Smooth muscle cell (in vitro differentiated cells): ENCODE measurements at regions not wholly inside any gene's neighbourhood (a gene's known extent, or its start where the extent isn't known, plus 50 kb on each side); places are given as distances from the start of the nearest gene placed in this dataset.

Experiments used
- DNase-seq: peaks from one replicate; lab custom pipeline; 2025; ENCODE audit not compliant: unreplicated experiment; lab: John Stamatoyannopoulos, UW
- H2AFZ ChIP-seq: fragments of 200-600 bp; sonication (generic); 2 replicates; pipeline ENCODE4 v1.6.0; 2016; ENCODE audit warnings: antibody characterized with exemption, low read depth, mild to moderate bottlenecking
- H3F3A ChIP-seq: fragments of 200-600 bp; sonication (generic); 2 replicates; pipeline ENCODE4 v1.6.0; 2017; ENCODE audit warnings: antibody characterized with exemption, low read depth
- H3K27ac ChIP-seq: fragments of 200-600 bp; sonication (generic); 2 replicates; pipeline ENCODE4 v1.5.1; 2016; ENCODE audit warnings: low read depth, mild to moderate bottlenecking
- H3K27me3 ChIP-seq: fragments of 200-600 bp; sonication (generic); 2 replicates; pipeline ENCODE4 v1.6.1; 2016; ENCODE audit warnings: low read depth, mild to moderate bottlenecking
- H3K36me3 ChIP-seq: fragments of 200-600 bp; sonication (generic); 2 replicates; pipeline ENCODE4 v1.5.1; 2016; ENCODE audit warnings: low read depth
- H3K4me1 ChIP-seq: fragments of 200-600 bp; sonication (generic); 2 replicates; pipeline ENCODE4 v1.5.1; 2016; ENCODE audit warnings: low read depth
- H3K4me2 ChIP-seq: fragments of 200-600 bp; sonication (generic); 2 replicates; pipeline ENCODE4 v1.6.0; 2016; ENCODE audit warnings: mild to moderate bottlenecking
- H3K4me3 ChIP-seq: fragments of 200-600 bp; sonication (generic); 2 replicates; pipeline ENCODE4 v1.5.1; 2016; ENCODE audit warnings: mild to moderate bottlenecking
- H3K79me2 ChIP-seq: fragments of 200-600 bp; sonication (generic); 2 replicates; pipeline ENCODE4 v1.6.0; 2016; ENCODE audit warnings: low read depth, mild to moderate bottlenecking
- H3K9ac ChIP-seq: fragments of 200-600 bp; sonication (generic); 2 replicates; pipeline ENCODE4 v1.6.0; 2016; ENCODE audit warnings: low read depth
- H3K9me3 ChIP-seq: fragments of 200-600 bp; sonication (generic); replicated peaks from 2 replicates; pipeline ENCODE4 v1.5.1; 2016; ENCODE audit warnings: low read depth
- H4K20me1 ChIP-seq: fragments of 200-600 bp; sonication (generic); 2 replicates; pipeline ENCODE4 v1.6.0; 2016; ENCODE audit warnings: low read depth
- WGBS: methylation state at CpG from one replicate; pipeline ENCODE4 v1.1.7; 2016; ENCODE audit warnings: low lambda C conversion rate; 5-methylcytosine and 5-hydroxymethylcytosine counted together
- TF ChIP-seq, protein P1 (sequence below): fragments of 200-600 bp; sonication (generic); IDR thresholded peaks from 2 replicates; pipeline ENCODE4 v1.5.1; 2017; ENCODE audit warnings: borderline replicate concordance, mild to moderate bottlenecking, antibody characterized with exemption; ENCODE audit not compliant: insufficient read depth, poor library complexity, severe bottlenecking

DNA sequence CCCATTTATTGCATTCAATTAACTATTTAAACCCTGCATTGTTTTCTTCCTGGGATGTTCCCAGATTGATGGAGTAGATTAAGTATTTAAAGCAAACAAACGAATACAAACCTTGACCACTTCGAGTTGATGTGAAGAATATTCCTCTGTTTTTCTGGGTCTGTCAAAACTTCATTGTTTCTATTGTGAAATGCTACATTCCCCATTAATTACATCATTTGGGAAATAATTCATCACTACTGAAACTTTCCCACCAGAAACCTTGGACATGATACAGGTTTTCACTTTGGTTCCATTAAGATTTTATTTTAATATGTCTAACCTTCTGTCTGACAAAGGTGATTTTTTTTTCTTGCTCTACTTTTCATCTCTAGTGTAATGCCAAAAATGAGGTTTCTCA, 365.1 kb upstream of the ETAA1 start:
- Histone ChIP-seq H4K20me1 (no peaks in the 10 kb centered on the region), H2AFZ (no peak overlapping the region), H3K4me3 (no peak overlapping the region), H3K4me2 (no peak overlapping the region), H3F3A (no peaks in the 10 kb centered on the region), H3K79me2 (no peaks in the 10 kb centered on the region), H3K9ac (no peak overlapping the region), H3K27me3 (no peaks in the 10 kb centered on the region), H3K27ac (no peak overlapping the region), H3K4me1 (no peaks in the 10 kb centered on the region), H3K36me3 (no peaks in the 10 kb centered on the region), H3K9me3 (no peaks in the 10 kb centered on the region)
- DNase-seq, result no peak
- TF ChIP-seq, protein P1, sequence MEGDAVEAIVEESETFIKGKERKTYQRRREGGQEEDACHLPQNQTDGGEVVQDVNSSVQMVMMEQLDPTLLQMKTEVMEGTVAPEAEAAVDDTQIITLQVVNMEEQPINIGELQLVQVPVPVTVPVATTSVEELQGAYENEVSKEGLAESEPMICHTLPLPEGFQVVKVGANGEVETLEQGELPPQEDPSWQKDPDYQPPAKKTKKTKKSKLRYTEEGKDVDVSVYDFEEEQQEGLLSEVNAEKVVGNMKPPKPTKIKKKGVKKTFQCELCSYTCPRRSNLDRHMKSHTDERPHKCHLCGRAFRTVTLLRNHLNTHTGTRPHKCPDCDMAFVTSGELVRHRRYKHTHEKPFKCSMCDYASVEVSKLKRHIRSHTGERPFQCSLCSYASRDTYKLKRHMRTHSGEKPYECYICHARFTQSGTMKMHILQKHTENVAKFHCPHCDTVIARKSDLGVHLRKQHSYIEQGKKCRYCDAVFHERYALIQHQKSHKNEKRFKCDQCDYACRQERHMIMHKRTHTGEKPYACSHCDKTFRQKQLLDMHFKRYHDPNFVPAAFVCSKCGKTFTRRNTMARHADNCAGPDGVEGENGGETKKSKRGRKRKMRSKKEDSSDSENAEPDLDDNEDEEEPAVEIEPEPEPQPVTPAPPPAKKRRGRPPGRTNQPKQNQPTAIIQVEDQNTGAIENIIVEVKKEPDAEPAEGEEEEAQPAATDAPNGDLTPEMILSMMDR, result no peak
- WGBS, result 93% methylated on average over 2 of the region's 2 CpGs

DNA sequence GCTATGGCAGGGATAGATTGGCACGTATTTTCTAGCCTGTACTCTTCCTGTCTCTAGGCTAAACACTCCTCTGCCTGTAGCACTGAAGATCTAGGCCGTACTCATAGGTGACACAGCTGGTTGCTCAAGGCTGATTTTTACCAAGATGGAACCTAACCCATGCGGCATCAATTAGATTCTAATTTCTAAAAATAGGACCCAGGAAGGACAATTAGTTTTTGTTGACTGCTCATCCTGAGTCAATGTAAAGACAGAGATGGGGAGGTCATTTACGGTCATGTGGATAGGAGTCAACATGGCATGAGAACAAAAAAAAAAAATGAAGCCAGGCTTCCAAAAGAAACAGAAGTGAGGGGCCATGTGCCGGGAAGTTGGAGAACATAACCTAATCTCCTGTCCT, 360.7 kb upstream of the ETAA1 start:
- Histone ChIP-seq H3K27me3 (no peaks in the 10 kb centered on the region), H3F3A (no peaks in the 10 kb centered on the region), H3K79me2 (no peaks in the 10 kb centered on the region), H3K36me3 (no peaks in the 10 kb centered on the region), H3K4me1 (no peaks in the 10 kb centered on the region), H3K9ac (no peak overlapping the region), H3K4me3 (no peak overlapping the region), H3K4me2 (no peak overlapping the region), H3K9me3 (no peaks in the 10 kb centered on the region), H4K20me1 (no peaks in the 10 kb centered on the region), H3K27ac (no peak overlapping the region), H2AFZ (no peak overlapping the region)
- TF ChIP-seq, protein P1, result no peak
- 82% methylated on average over 5 of the region's 5 CpGs for WGBS
- no peak for DNase-seq

DNA sequence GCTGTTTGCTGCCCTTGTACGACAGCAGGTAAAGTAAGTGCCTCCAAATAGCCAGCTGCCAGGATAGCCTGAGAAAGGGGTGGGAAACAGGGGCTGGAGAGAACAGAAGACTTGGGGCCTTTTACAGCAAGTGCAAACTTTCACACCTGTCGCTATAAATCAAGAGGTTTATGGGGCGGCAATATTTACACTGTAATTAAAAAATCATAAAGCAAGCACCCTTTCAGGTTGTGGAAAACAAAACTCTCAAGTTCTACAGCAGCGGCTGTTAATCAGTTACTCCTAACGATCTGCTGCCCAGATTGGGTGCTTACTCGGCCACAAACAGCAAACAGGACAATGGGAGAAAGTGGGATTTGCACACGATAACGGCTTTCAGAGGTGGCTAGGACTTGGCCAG, 359.5 kb upstream of the ETAA1 start:
- Histone ChIP-seq H3F3A (no peaks in the 10 kb centered on the region), H3K4me1 (no peaks in the 10 kb centered on the region), H2AFZ (no peak overlapping the region), H4K20me1 (no peaks in the 10 kb centered on the region), H3K79me2 (no peaks in the 10 kb centered on the region), H3K27me3 (no peaks in the 10 kb centered on the region), H3K9me3 (no peaks in the 10 kb centered on the region), H3K27ac (no peak overlapping the region), H3K9ac (no peak overlapping the region), H3K36me3 (no peaks in the 10 kb centered on the region), H3K4me3 (no peak overlapping the region), H3K4me2 (no peak overlapping the region)
- TF ChIP-seq, protein P1, result no peak
- WGBS, result 88% methylated on average over 8 of the region's 8 CpGs
- DNase-seq, result no peak

DNA sequence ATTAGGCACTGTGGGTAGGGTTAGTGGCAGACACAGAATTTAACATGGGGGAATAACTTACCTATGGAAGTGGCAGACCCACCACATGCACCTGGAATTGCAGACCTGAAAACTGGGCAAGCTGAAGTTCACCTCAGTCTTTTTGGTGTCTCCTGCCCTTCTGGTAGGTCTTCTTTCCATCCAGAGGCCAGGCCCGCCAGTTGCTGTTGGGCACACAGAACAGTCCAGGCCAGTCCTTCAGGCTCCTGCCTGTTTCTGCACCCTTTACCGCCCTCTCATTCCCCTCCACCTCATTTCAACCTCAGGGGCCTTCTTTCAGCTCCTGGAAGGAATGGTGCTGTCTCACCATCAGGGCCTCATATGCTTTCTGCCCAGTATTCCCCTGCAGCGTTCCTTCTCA, 358.9 kb upstream of the ETAA1 start:
- Histone ChIP-seq H3K4me2 (no peak overlapping the region), H3K4me3 (no peak overlapping the region), H3K27ac (no peak overlapping the region), H2AFZ (no peak overlapping the region), H3F3A (no peaks in the 10 kb centered on the region), H4K20me1 (no peaks in the 10 kb centered on the region), H3K4me1 (no peaks in the 10 kb centered on the region), H3K27me3 (no peaks in the 10 kb centered on the region), H3K36me3 (no peaks in the 10 kb centered on the region), H3K9me3 (no peaks in the 10 kb centered on the region), H3K9ac (no peak overlapping the region), H3K79me2 (no peaks in the 10 kb centered on the region)
- WGBS, result 96% methylated on average over 3 of the region's 3 CpGs
- TF ChIP-seq, protein P1, result no peak
- no peak for DNase-seq
